ENCODE measurements at regions not wholly inside any gene's neighbourhood (a gene's known extent, or its start where the extent isn't known, plus 50 kb on each side); places are given as distances from the start of the nearest gene placed in this dataset.

GRCh38 chr14:22463763-22464173 lies 125.3 kb downstream of the DAD1 start (continued):
- TF ChIP-seq TOE1 (CRISPR knock-in tag; IDR thresholded peaks at IDR 0.05) (no peak), ZNF362 (CRISPR knock-in tag; IDR thresholded peaks at IDR 0.05; ENCODE audit: borderline replicate concordance) (no peak), NCOA2 (CRISPR knock-in tag; IDR thresholded peaks at IDR 0.05) (no peak), TCF12 (IDR thresholded peaks at IDR 0.05) (no peak), TCF12 (CRISPR knock-in tag; IDR thresholded peaks at IDR 0.05) (no peak), ZNF276 (CRISPR knock-in tag; IDR thresholded peaks at IDR 0.05; ENCODE audit: low read depth) (no peak), ZNF747 (CRISPR knock-in tag; IDR thresholded peaks at IDR 0.05; ENCODE audit: borderline replicate concordance) (no peak), SP140L (CRISPR knock-in tag; IDR thresholded peaks at IDR 0.05; ENCODE audit: borderline replicate concordance) (no peak), ELF3 (CRISPR knock-in tag; IDR thresholded peaks at IDR 0.05) (no peak), ZNF30 (CRISPR knock-in tag; IDR thresholded peaks at IDR 0.05) (no peak), PAXIP1 (CRISPR knock-in tag; conservative IDR thresholded peaks at IDR 0.05) (peak; percentile 72; the same call in 1 of the 2 replicates), ZKSCAN1 (IDR thresholded peaks at IDR 0.05; ENCODE audit: low read length) (no peak), SRY (CRISPR knock-in tag; IDR thresholded peaks at IDR 0.05) (no peak), ZNF713 (CRISPR knock-in tag; IDR thresholded peaks at IDR 0.05) (no peak), SIX1 (CRISPR knock-in tag; IDR thresholded peaks at IDR 0.05; ENCODE audit: borderline replicate concordance) (peak; percentile 95), ZNF674 (CRISPR knock-in tag; IDR thresholded peaks at IDR 0.05; ENCODE audit: low read depth) (no peak), MAFK (conservative IDR thresholded peaks at IDR 0.05 in 1 of 2, IDR thresholded peaks at IDR 0.05 in 1 of 2; ENCODE audit: low read length in 2 of 2) (no peak), ZNF597 (CRISPR knock-in tag; IDR thresholded peaks at IDR 0.05) (no peak), ZNF570 (CRISPR knock-in tag; IDR thresholded peaks at IDR 0.05; ENCODE audit: borderline replicate concordance) (no peak), RARG (CRISPR knock-in tag; IDR thresholded peaks at IDR 0.05; ENCODE audit: low read depth) (no peak), NFRKB (IDR thresholded peaks at IDR 0.05) (no peak)
- TF ChIP-seq, protein P1, sequence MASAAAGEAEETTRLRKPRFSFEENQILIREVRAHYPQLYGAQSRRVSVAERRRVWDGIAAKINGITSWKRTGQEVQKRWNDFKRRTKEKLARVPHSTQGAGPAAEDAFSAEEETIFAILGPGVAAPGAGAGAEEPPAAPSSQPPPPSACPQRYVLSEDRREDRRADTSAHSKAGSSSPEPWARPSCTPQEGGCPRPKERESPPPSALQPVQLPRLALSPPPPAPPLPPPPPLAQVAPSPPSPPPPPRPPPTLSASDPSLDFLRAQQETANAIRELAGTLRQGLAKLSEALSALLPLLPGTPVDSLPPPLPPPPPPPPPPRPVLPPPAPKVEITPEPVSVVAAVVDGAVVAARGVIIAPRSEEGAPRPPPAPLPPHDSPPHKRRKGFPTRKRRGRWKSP (CRISPR knock-in tag; IDR thresholded peaks at IDR 0.05): no peak

Data from HepG2 (cell line).